ENCODE measurements at regions not wholly inside any gene's neighbourhood (a gene's known extent, or its start where the extent isn't known, plus 50 kb on each side); places are given as distances from the start of the nearest gene placed in this dataset.

GRCh38 chr4:18635531-18635930, 614.0 kb upstream of the LCORL start:
- Histone ChIP-seq H3K4me2 (ENCODE audit: insufficient read depth, low read length) (no peak overlapping the region), H3K36me3 (ENCODE audit: control insufficient read depth in 2 of 2, extremely low read depth in 1 of 2, insufficient read depth in 2 of 2, low read length in 2 of 2) (no peaks in the 10 kb centered on the region), H3K27ac (ENCODE audit: insufficient read depth, low read depth, low read length) (no peak overlapping the region), H3K9me3 (replicated peaks; ENCODE audit: control insufficient read depth, insufficient read depth, low read length) (no peaks in the 10 kb centered on the region), H3K4me1 (ENCODE audit: control insufficient read depth, extremely low read depth, insufficient read depth, low read length) (no peaks in the 10 kb centered on the region), H4K20me1 (replicated peaks; ENCODE audit: control insufficient read depth, extremely low read depth, insufficient read depth, low read length) (no peaks in the 10 kb centered on the region), H3K27me3 (ENCODE audit: control insufficient read depth in 2 of 2, insufficient read depth in 2 of 2, low read length in 2 of 2) (no peaks in the 10 kb centered on the region), H3K9ac (replicated peaks; ENCODE audit: extremely low read depth, insufficient read depth, low read length) (no peak overlapping the region), H3K4me3 (replicated peaks in 1 of 3; ENCODE audit: insufficient read depth in 1 of 3, low read depth in 1 of 3, low read length in 3 of 3) (no peak overlapping the region), H3K79me2 (ENCODE audit: control insufficient read depth, insufficient read depth, low read length) (no peaks in the 10 kb centered on the region), H2AFZ (ENCODE audit: low read depth, low read length) (no peak overlapping the region), H3K9me1 (replicated peaks; ENCODE audit: control insufficient read depth, extremely low read depth, insufficient read depth, low read length) (no peaks in the 10 kb centered on the region)
- dilution Hi-C loops (cut with MboI; ENCODE audit: extremely low pct_ligation_motif_present, low sequenced_read_pairs): no loop called here
- ChIA-PET CTCF (no interaction called here), POLR2A (no interaction called here)
- FAIRE-seq (no peak), DNase-seq (ENCODE audit: low read depth, low spot score) (no peak)
- BruUV-seq (replicated peaks): no TSS peak
- intact Hi-C loops (cut with micrococcal nuclease): no loop called here
- TF ChIP-seq POLR2AphosphoS5 (IDR thresholded peaks at IDR 0.05; ENCODE audit: insufficient read depth, low read depth, low read length) (no peak), FOS (IDR thresholded peaks at IDR 0.05; ENCODE audit: borderline replicate concordance, insufficient read depth, low read length) (no peak), MAX (IDR thresholded peaks at IDR 0.05; ENCODE audit: insufficient read depth, insufficient read length) (no peak), JUN (IDR thresholded peaks at IDR 0.05; ENCODE audit: borderline replicate concordance, insufficient read depth, insufficient read length, low read depth) (no peak), MYC (IDR thresholded peaks at IDR 0.05; ENCODE audit: low read depth, low read length) (no peak)
- TF ChIP-seq, protein P1, sequence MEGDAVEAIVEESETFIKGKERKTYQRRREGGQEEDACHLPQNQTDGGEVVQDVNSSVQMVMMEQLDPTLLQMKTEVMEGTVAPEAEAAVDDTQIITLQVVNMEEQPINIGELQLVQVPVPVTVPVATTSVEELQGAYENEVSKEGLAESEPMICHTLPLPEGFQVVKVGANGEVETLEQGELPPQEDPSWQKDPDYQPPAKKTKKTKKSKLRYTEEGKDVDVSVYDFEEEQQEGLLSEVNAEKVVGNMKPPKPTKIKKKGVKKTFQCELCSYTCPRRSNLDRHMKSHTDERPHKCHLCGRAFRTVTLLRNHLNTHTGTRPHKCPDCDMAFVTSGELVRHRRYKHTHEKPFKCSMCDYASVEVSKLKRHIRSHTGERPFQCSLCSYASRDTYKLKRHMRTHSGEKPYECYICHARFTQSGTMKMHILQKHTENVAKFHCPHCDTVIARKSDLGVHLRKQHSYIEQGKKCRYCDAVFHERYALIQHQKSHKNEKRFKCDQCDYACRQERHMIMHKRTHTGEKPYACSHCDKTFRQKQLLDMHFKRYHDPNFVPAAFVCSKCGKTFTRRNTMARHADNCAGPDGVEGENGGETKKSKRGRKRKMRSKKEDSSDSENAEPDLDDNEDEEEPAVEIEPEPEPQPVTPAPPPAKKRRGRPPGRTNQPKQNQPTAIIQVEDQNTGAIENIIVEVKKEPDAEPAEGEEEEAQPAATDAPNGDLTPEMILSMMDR (IDR thresholded peaks at IDR 0.05; ENCODE audit: extremely low read depth in 1 of 2, insufficient read depth in 1 of 2, low read depth in 1 of 2, low read length in 2 of 2): no peak

DNA sequence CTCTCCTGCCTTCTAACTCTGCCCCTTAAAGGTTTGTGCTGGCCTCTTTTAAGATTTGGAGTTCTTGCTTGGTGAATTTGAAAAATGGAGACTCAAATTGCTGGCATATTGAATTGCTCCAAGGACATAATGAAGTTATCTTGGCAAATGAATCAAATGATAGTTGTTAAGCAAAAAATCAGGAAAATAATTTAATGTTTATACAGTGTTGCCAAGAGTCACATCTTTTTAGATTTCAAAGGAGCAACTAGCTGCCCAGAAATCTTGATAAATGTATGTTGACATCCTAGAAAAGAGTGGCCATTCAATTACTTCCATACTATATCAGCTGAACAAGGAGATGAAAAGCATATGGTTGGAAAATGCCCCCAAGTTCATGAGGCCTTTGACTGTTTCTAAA, 610.0 kb upstream of the LCORL start:
- no peaks in the 10 kb centered on the region for H3K9me3 ChIP-seq (replicated peaks; ENCODE audit: control insufficient read depth, insufficient read depth, low read length)
- H3K4me1 ChIP-seq (ENCODE audit: control insufficient read depth, extremely low read depth, insufficient read depth, low read length): no peaks in the 10 kb centered on the region
- CTCF ChIA-PET: no interaction called here
- no peaks in the 10 kb centered on the region for H3K79me2 ChIP-seq (ENCODE audit: control insufficient read depth, insufficient read depth, low read length)
- no peaks in the 10 kb centered on the region for H4K20me1 ChIP-seq (replicated peaks; ENCODE audit: control insufficient read depth, extremely low read depth, insufficient read depth, low read length)
- POLR2A ChIA-PET: no interaction called here
- no peaks in the 10 kb centered on the region for H3K9me1 ChIP-seq (replicated peaks; ENCODE audit: control insufficient read depth, extremely low read depth, insufficient read depth, low read length)
- H3K36me3 ChIP-seq (ENCODE audit: control insufficient read depth in 2 of 2, extremely low read depth in 1 of 2, insufficient read depth in 2 of 2, low read length in 2 of 2): no peaks in the 10 kb centered on the region
- FAIRE-seq: no peak
- no peaks in the 10 kb centered on the region for H3K27me3 ChIP-seq (ENCODE audit: control insufficient read depth in 2 of 2, insufficient read depth in 2 of 2, low read length in 2 of 2)
- no peak for TF ChIP-seq POLR2AphosphoS5 (IDR thresholded peaks at IDR 0.05; ENCODE audit: insufficient read depth, low read depth, low read length)
- TF ChIP-seq JUN (IDR thresholded peaks at IDR 0.05; ENCODE audit: borderline replicate concordance, insufficient read depth, insufficient read length, low read depth): no peak
- no peak for TF ChIP-seq GATA2 (IDR thresholded peaks at IDR 0.05; ENCODE audit: insufficient read depth, insufficient read length, low read depth, low read length)
- TF ChIP-seq MAX (IDR thresholded peaks at IDR 0.05; ENCODE audit: insufficient read depth, insufficient read length): no peak
- no peak for TF ChIP-seq MYC (IDR thresholded peaks at IDR 0.05; ENCODE audit: low read depth, low read length)
- no peak for TF ChIP-seq EZH2 (IDR thresholded peaks at IDR 0.05; ENCODE audit: borderline replicate concordance, low read depth, low read length, severe bottlenecking)
- TF ChIP-seq, protein P1 (IDR thresholded peaks at IDR 0.05; ENCODE audit: extremely low read depth in 1 of 2, insufficient read depth in 1 of 2, low read depth in 1 of 2, low read length in 2 of 2): no peak
- no peak for TF ChIP-seq FOS (IDR thresholded peaks at IDR 0.05; ENCODE audit: borderline replicate concordance, insufficient read depth, low read length)
- TF ChIP-seq POLR2A (IDR thresholded peaks at IDR 0.05; ENCODE audit: low read depth, low read length): no peak
- H3K9ac ChIP-seq (replicated peaks; ENCODE audit: extremely low read depth, insufficient read depth, low read length): no peak overlapping the region
- no TSS peak for BruUV-seq (replicated peaks)
- H3K4me2 ChIP-seq (ENCODE audit: insufficient read depth, low read length): no peak overlapping the region
- dilution Hi-C loops (cut with MboI; ENCODE audit: extremely low pct_ligation_motif_present, low sequenced_read_pairs): no loop called here
- H3K4me3 ChIP-seq (replicated peaks in 1 of 3; ENCODE audit: insufficient read depth in 1 of 3, low read depth in 1 of 3, low read length in 3 of 3): no peak overlapping the region
- no peak overlapping the region for H3K27ac ChIP-seq (ENCODE audit: insufficient read depth, low read depth, low read length)
- intact Hi-C loops (cut with micrococcal nuclease): no loop called here
- no peak overlapping the region for H2AFZ ChIP-seq (ENCODE audit: low read depth, low read length)
- DNase-seq (ENCODE audit: low read depth, low spot score): no peak

Data from endothelial cell of umbilical vein (primary cell).